GM21723 (cell line): ENCODE measurements at regions not wholly inside any gene's neighbourhood (a gene's known extent, or its start where the extent isn't known, plus 50 kb on each side); places are given as distances from the start of the nearest gene placed in this dataset.
"Not testable (repeated sequence)": the region's sequence is repeated elsewhere in the genome, so short reads cannot be mapped to it uniquely, and the experiment has no call there.

ENCODE experiments used
- ATAC-seq: cut with Tn5 transposase; IDR thresholded peaks from one replicate; pipeline ENCODE4 v1.9.1; 2021; ENCODE audit warnings: mild to moderate bottlenecking, moderate library complexity; ENCODE audit not compliant: unreplicated experiment

- no peak for ATAC-seq
Measured at GRCh38 chr3:81884791-81885190, 123.3 kb upstream of the GBE1 start.

- no peak for ATAC-seq
Measured at GRCh38 chr3:81876826-81877225, 115.4 kb upstream of the GBE1 start.

- no peak for ATAC-seq
Measured at GRCh38 chr3:81874738-81875137, 113.3 kb upstream of the GBE1 start.

- no peak for ATAC-seq
Measured at GRCh38 chr3:81872566-81872965, 111.1 kb upstream of the GBE1 start.

- no peak for ATAC-seq
Measured at GRCh38 chr3:81871358-81872155, 110.1 kb upstream of the GBE1 start.

- no peak for ATAC-seq
Measured at GRCh38 chr3:81869382-81869781, 107.9 kb upstream of the GBE1 start.

GRCh38 chr3:81868597-81868996, 107.2 kb upstream of the GBE1 start:
- ATAC-seq = no peak

GRCh38 chr3:81867875-81868274, 106.4 kb upstream of the GBE1 start:
- ATAC-seq = no peak

- not testable (repeated sequence) for ATAC-seq
Measured at GRCh38 chr3:81865164-81865563, 103.7 kb upstream of the GBE1 start.

- no peak for ATAC-seq
Measured at GRCh38 chr3:81864272-81864671, 102.8 kb upstream of the GBE1 start.

GRCh38 chr3:81863756-81864155, 102.3 kb upstream of the GBE1 start:
- no peak for ATAC-seq

- no peak for ATAC-seq
Measured at GRCh38 chr3:81861593-81861992, 100.1 kb upstream of the GBE1 start.

- no peak for ATAC-seq
Measured at GRCh38 chr3:81859524-81859923, 98.1 kb upstream of the GBE1 start.

- ATAC-seq = no peak
Measured at GRCh38 chr3:81853431-81853830, 92.0 kb upstream of the GBE1 start.

- ATAC-seq = no peak
Measured at GRCh38 chr3:81851176-81851575, 89.7 kb upstream of the GBE1 start.

- no peak for ATAC-seq
Measured at GRCh38 chr3:81846988-81847387, 85.5 kb upstream of the GBE1 start.

GRCh38 chr3:81841540-81841939, 80.1 kb upstream of the GBE1 start:
- ATAC-seq = no peak

- ATAC-seq = no peak
Measured at GRCh38 chr3:81839504-81840094, 78.2 kb upstream of the GBE1 start.

- ATAC-seq = no peak
Measured at GRCh38 chr3:81838457-81838856, 77.0 kb upstream of the GBE1 start.

- no peak for ATAC-seq
Measured at GRCh38 chr3:81837071-81837593, 75.7 kb upstream of the GBE1 start.

- ATAC-seq = no peak
Measured at GRCh38 chr3:81829937-81830336, 68.5 kb upstream of the GBE1 start.

- not testable (repeated sequence) for ATAC-seq
Measured at GRCh38 chr3:81829272-81829671, 67.8 kb upstream of the GBE1 start.
